Mesenchymal stem cell (in vitro differentiated cells and primary cell): ENCODE measurements at regions not wholly inside any gene's neighbourhood (a gene's known extent, or its start where the extent isn't known, plus 50 kb on each side); places are given as distances from the start of the nearest gene placed in this dataset.

Source experiments
- DNase-seq: peaks from one replicate; pipeline ENCODE4 v3.0.0-alpha.2; 2013
- H2AFZ ChIP-seq: one replicate; pipeline ENCODE4 v1.6.1; 2013; ENCODE audit warnings: low read depth, mild to moderate bottlenecking, control low read depth, inconsistent platforms, low read length, moderate library complexity
- H2AK5ac ChIP-seq: 2 replicates; pipeline ENCODE4 v1.6.1; 2013; ENCODE audit warnings: low read length, moderate library complexity, mild to moderate bottlenecking, inconsistent platforms; ENCODE audit not compliant: severe bottlenecking
- H2BK120ac ChIP-seq: one replicate; pipeline ENCODE4 v1.6.1; 2013; ENCODE audit warnings: low read depth, mild to moderate bottlenecking, inconsistent platforms, low read length, moderate library complexity
- H2BK12ac ChIP-seq, 2 experiments: one replicate each; pipeline ENCODE4 v1.6.1; 2013; ENCODE audit warnings: inconsistent platforms in 2 of 2, low read length in 2 of 2, mild to moderate bottlenecking in 2 of 2, moderate library complexity in 2 of 2, control low read depth in 1 of 2
- H2BK15ac ChIP-seq: one replicate; pipeline ENCODE4 v1.6.1; 2013; ENCODE audit warnings: mild to moderate bottlenecking, low read depth, inconsistent platforms; ENCODE audit not compliant: poor library complexity, severe bottlenecking
- H2BK5ac ChIP-seq: 2 replicates; pipeline ENCODE4 v1.6.1; 2013; ENCODE audit warnings: low read depth, mild to moderate bottlenecking, low read length, control low read depth, inconsistent platforms; ENCODE audit not compliant: poor library complexity, severe bottlenecking
- H3K14ac ChIP-seq, 2 experiments: one replicate each; pipeline ENCODE4 v1.6.1; 2013; ENCODE audit warnings: inconsistent platforms in 2 of 2, low read length in 2 of 2, control low read depth in 1 of 2, mild to moderate bottlenecking in 1 of 2, moderate library complexity in 1 of 2
- H3K18ac ChIP-seq, 2 experiments: one replicate each; pipeline ENCODE4 v1.6.1; 2013; ENCODE audit warnings: inconsistent platforms in 2 of 2, low read length in 2 of 2, control low read depth in 1 of 2, low read depth in 1 of 2, mild to moderate bottlenecking in 1 of 2
- H3K23ac ChIP-seq, 2 experiments: one replicate each; pipeline ENCODE4 v1.6.1; 2013; ENCODE audit warnings: inconsistent platforms in 2 of 2, low read length in 2 of 2, mild to moderate bottlenecking in 2 of 2, moderate library complexity in 2 of 2, control low read depth in 1 of 2
- H3K27ac ChIP-seq: 2 replicates; pipeline ENCODE4 v1.5.1; 2013; ENCODE audit warnings: mild to moderate bottlenecking, moderate library complexity, low read length, control low read depth, inconsistent platforms; ENCODE audit not compliant: poor library complexity, severe bottlenecking
- H3K27me3 ChIP-seq, 2 experiments: 2 replicates each; pipeline versions ENCODE4 v1.6.1 to v1.7.0; 2013; ENCODE audit warnings: low read length in 2 of 2, mild to moderate bottlenecking in 2 of 2, moderate library complexity in 2 of 2, control low read depth in 1 of 2, inconsistent platforms in 1 of 2; ENCODE audit not compliant: control insufficient read depth in 1 of 2, insufficient read depth in 1 of 2
- H3K36me3 ChIP-seq, 2 experiments: 2 replicates each; pipeline versions ENCODE4 v1.6.1 to v1.7.0; 2013; ENCODE audit warnings: low read length in 2 of 2, control low read depth in 1 of 2, inconsistent platforms in 1 of 2, low read depth in 1 of 2, mild to moderate bottlenecking in 1 of 2; ENCODE audit not compliant: insufficient read depth in 2 of 2, control insufficient read depth in 1 of 2
- H3K4ac ChIP-seq, 2 experiments: one replicate each; pipeline ENCODE4 v1.6.1; 2013; ENCODE audit warnings: inconsistent platforms in 2 of 2, low read length in 2 of 2, mild to moderate bottlenecking in 2 of 2, moderate library complexity in 2 of 2, control low read depth in 1 of 2, low read depth in 1 of 2
- H3K4me1 ChIP-seq: 2 replicates; pipeline ENCODE4 v1.6.1; 2013; ENCODE audit warnings: low read depth, low read length, control low read depth; ENCODE audit not compliant: control insufficient read depth, insufficient read depth
- H3K4me2 ChIP-seq: 2 replicates; pipeline ENCODE4 v1.6.1; 2013; ENCODE audit warnings: low read length, mild to moderate bottlenecking, inconsistent platforms; ENCODE audit not compliant: poor library complexity, severe bottlenecking
- H3K4me3 ChIP-seq, 2 experiments: 2 replicates each; pipeline versions ENCODE4 v1.5.1 to v1.7.0; 2013; ENCODE audit warnings: low read length in 2 of 2, mild to moderate bottlenecking in 2 of 2, control low read depth in 1 of 2, low read depth in 1 of 2; ENCODE audit not compliant: insufficient read depth in 1 of 2
- H3K79me1 ChIP-seq: replicated peaks from 2 replicates; pipeline ENCODE4 v1.6.1; 2013; ENCODE audit warnings: mild to moderate bottlenecking, control low read depth, low read length, inconsistent platforms; ENCODE audit not compliant: poor library complexity, severe bottlenecking
- H3K9ac ChIP-seq: 2 replicates; pipeline ENCODE4 v1.7.0; 2013; ENCODE audit warnings: mild to moderate bottlenecking, low read length, moderate library complexity
- H3K9me3 ChIP-seq: 2 replicates; pipeline ENCODE4 v1.7.0; 2013; ENCODE audit warnings: mild to moderate bottlenecking, low read length; ENCODE audit not compliant: control insufficient read depth
- H4K8ac ChIP-seq: one replicate; pipeline ENCODE4 v1.6.1; 2013; ENCODE audit warnings: inconsistent platforms, mild to moderate bottlenecking, low read length, moderate library complexity
- H4K91ac ChIP-seq: one replicate; pipeline ENCODE4 v1.6.1; 2013; ENCODE audit warnings: mild to moderate bottlenecking, low read length, inconsistent platforms
- WGBS: methylation state at CpG from one replicate; pipeline ENCODE4 v1.1.7; 2013; ENCODE audit warnings: mixed read lengths; 5-methylcytosine and 5-hydroxymethylcytosine counted together

DNA sequence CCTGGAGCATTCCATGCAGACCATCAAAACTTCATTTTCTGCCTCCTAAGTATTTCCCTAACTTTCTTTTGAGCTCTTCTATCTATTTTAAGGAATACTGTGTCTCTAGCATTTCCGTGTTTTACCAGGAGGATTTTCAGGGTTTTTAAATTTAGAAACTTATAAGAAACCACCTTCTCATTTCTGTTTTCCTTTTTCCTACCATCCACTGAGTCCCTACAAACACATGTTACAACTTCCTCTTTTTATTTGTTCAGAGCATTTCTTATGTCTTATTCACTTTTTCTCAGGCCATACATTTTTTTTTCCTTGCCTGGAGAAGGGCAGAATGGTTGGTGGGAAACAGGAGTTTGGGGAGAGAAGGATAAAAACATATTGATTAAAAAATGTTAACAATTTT is 130.0 kb upstream of the BMP5 start:
- H3K18ac ChIP-seq, result no peak overlapping the region
- no peaks in the 10 kb centered on the region for H3K27me3 ChIP-seq
- DNase-seq, result no peak
- no peak overlapping the region for H4K8ac ChIP-seq
- H2BK120ac ChIP-seq, result no peak overlapping the region
- 100% methylated on average over 1 of the region's 1 CpG for WGBS
- no peak overlapping the region for H3K4ac ChIP-seq
- H3K9me3 ChIP-seq, result no peaks in the 10 kb centered on the region
- no peak overlapping the region for H3K9ac ChIP-seq
- H2BK12ac ChIP-seq, result no peak overlapping the region
- H3K23ac ChIP-seq, result no peak overlapping the region
- no peak overlapping the region for H4K91ac ChIP-seq
- H3K36me3 ChIP-seq, result no peaks in the 10 kb centered on the region
- H3K4me1 ChIP-seq, result no peaks in the 10 kb centered on the region
- no peak overlapping the region for H3K4me2 ChIP-seq
- H3K27ac ChIP-seq, result no peak overlapping the region
- H2BK5ac ChIP-seq, result no peak overlapping the region
- H3K4me3 ChIP-seq, result no peak overlapping the region
- H3K14ac ChIP-seq, result no peak overlapping the region
- H2AK5ac ChIP-seq, result no peak overlapping the region
- no peaks in the 10 kb centered on the region for H3K79me1 ChIP-seq
- H2BK15ac ChIP-seq, result no peak overlapping the region
- no peak overlapping the region for H2AFZ ChIP-seq

GRCh38 chr6:56004426-56004825 is 129.0 kb upstream of the BMP5 start:
- Histone ChIP-seq H2BK12ac (no peak overlapping the region), H3K4me1 (no peaks in the 10 kb centered on the region), H2AK5ac (no peak overlapping the region), H3K9ac (no peak overlapping the region), H4K8ac (no peak overlapping the region), H2AFZ (no peak overlapping the region), H3K4ac (no peak overlapping the region), H3K23ac (no peak overlapping the region), H2BK120ac (no peak overlapping the region), H3K79me1 (no peaks in the 10 kb centered on the region), H3K4me3 (no peak overlapping the region), H3K36me3 (no peaks in the 10 kb centered on the region), H3K27ac (no peak overlapping the region), H2BK5ac (no peak overlapping the region), H3K4me2 (no peak overlapping the region), H4K91ac (no peak overlapping the region), H3K9me3 (no peaks in the 10 kb centered on the region), H3K27me3 (no peaks in the 10 kb centered on the region), H2BK15ac (no peak overlapping the region), H3K18ac (no peak overlapping the region), H3K14ac (no peak overlapping the region)
- DNase-seq, result no peak
- no CpG with 5 or more reads among the region's 2 CpGs for WGBS

- no peak overlapping the region for H2AFZ ChIP-seq
- no peak overlapping the region for H4K91ac ChIP-seq
- H2BK5ac ChIP-seq, result no peak overlapping the region
- no peak overlapping the region for H3K14ac ChIP-seq
- no peak overlapping the region for H2BK12ac ChIP-seq
- no peak overlapping the region for H3K9ac ChIP-seq
- H3K79me1 ChIP-seq, result no peaks in the 10 kb centered on the region
- no peak overlapping the region for H3K4me2 ChIP-seq
- no peak overlapping the region for H2BK15ac ChIP-seq
- DNase-seq, result no peak
- H3K27me3 ChIP-seq, result no peaks in the 10 kb centered on the region
- H3K4me3 ChIP-seq, result no peak overlapping the region
- no peak overlapping the region for H3K27ac ChIP-seq
- no peaks in the 10 kb centered on the region for H3K4me1 ChIP-seq
- H3K18ac ChIP-seq, result no peak overlapping the region
- no peak overlapping the region for H3K4ac ChIP-seq
- H3K36me3 ChIP-seq, result no peaks in the 10 kb centered on the region
- WGBS, result 88% methylated on average over 1 of the region's 2 CpGs
- no peak overlapping the region for H2AK5ac ChIP-seq
- H2BK120ac ChIP-seq, result no peak overlapping the region
- no peak overlapping the region for H3K23ac ChIP-seq
- H3K9me3 ChIP-seq, result no peaks in the 10 kb centered on the region
- no peak overlapping the region for H4K8ac ChIP-seq
Measured at GRCh38 chr6:56003616-56004015, 128.2 kb upstream of the BMP5 start.

GRCh38 chr6:56002336-56002735 is 126.9 kb upstream of the BMP5 start:
- Histone ChIP-seq H2AK5ac (no peak overlapping the region), H3K36me3 (no peaks in the 10 kb centered on the region), H3K18ac (no peak overlapping the region), H3K79me1 (no peaks in the 10 kb centered on the region), H3K4ac (no peak overlapping the region), H3K27ac (no peak overlapping the region), H4K91ac (no peak overlapping the region), H2BK12ac (no peak overlapping the region), H2BK5ac (no peak overlapping the region), H3K23ac (no peak overlapping the region), H3K4me1 (no peaks in the 10 kb centered on the region), H3K4me2 (no peak overlapping the region), H3K9ac (no peak overlapping the region), H3K14ac (no peak overlapping the region), H2BK120ac (no peak overlapping the region), H4K8ac (no peak overlapping the region), H2AFZ (no peak overlapping the region), H2BK15ac (no peak overlapping the region), H3K9me3 (no peaks in the 10 kb centered on the region), H3K4me3 (no peak overlapping the region), H3K27me3 (no peaks in the 10 kb centered on the region)
- no peak for DNase-seq
- 87% methylated on average over 4 of the region's 5 CpGs for WGBS
